ENCODE measurements at regions not wholly inside any gene's neighbourhood (a gene's known extent, or its start where the extent isn't known, plus 50 kb on each side); places are given as distances from the start of the nearest gene placed in this dataset.
"Not testable (repeated sequence)": the region's sequence is repeated elsewhere in the genome, so short reads cannot be mapped to it uniquely, and the experiment has no call there.

GRCh38 chr4:131603705-131604104 is 1545.4 kb upstream of the PCDH10 start:
- CTCF ChIA-PET, result no interaction called here
- no peaks in the 10 kb centered on the region for H3K4me1 Mint-ChIP-seq

GRCh38 chr4:131609039-131609438 is 1540.1 kb upstream of the PCDH10 start:
- Mint-ChIP-seq H3K4me1 (no peaks in the 10 kb centered on the region), H3K4me3 (no peak overlapping the region), H3K27me3 (no peaks in the 10 kb centered on the region), H3K27ac (no peak overlapping the region), H3K36me3 (no peaks in the 10 kb centered on the region), H3K9me3 (peaks cover 0 to 18% (median 6%) of the 10 kb centered on the region in 5 donors)
- no peak for DNase-seq
- Histone ChIP-seq H3K36me3 (ENCODE audit: insufficient read depth, low read length) (no peaks in the 10 kb centered on the region), H3K9me3 (ENCODE audit: low read length) (no peaks in the 10 kb centered on the region), H3K27ac (ENCODE audit: low read depth, low read length) (no peak overlapping the region), H3K4me3 (ENCODE audit: low read length) (no peak overlapping the region), H3K4me1 (ENCODE audit: insufficient read depth, low read length) (no peaks in the 10 kb centered on the region), H3K27me3 (ENCODE audit: insufficient read depth, low read length, poor library complexity, severe bottlenecking) (no peaks in the 10 kb centered on the region)
- ChIA-PET CTCF (no interaction called here), POLR2A (no interaction called here)

More at GRCh38 chr4:131603705-131604104, 1545.4 kb upstream of the PCDH10 start:
- Histone ChIP-seq H3K9me3 (ENCODE audit: low read length) (no peaks in the 10 kb centered on the region), H3K4me3 (ENCODE audit: low read length) (no peak overlapping the region), H3K36me3 (ENCODE audit: insufficient read depth, low read length) (no peaks in the 10 kb centered on the region), H3K27ac (ENCODE audit: low read depth, low read length) (no peak overlapping the region), H3K27me3 (ENCODE audit: insufficient read depth, low read length, poor library complexity, severe bottlenecking) (no peaks in the 10 kb centered on the region), H3K4me1 (ENCODE audit: insufficient read depth, low read length) (no peaks in the 10 kb centered on the region)
- POLR2A ChIA-PET, result no interaction called here
- no peak for DNase-seq
- H3K9me3 Mint-ChIP-seq, result peaks cover 2 to 14% (median 7%) of the 10 kb centered on the region in 5 donors
- no peak overlapping the region for H3K4me3 Mint-ChIP-seq
- no peaks in the 10 kb centered on the region for H3K27me3 Mint-ChIP-seq
- H3K36me3 Mint-ChIP-seq, result no peaks in the 10 kb centered on the region
- H3K27ac Mint-ChIP-seq, result no peak overlapping the region

GRCh38 chr4:131610517-131610916 is 1538.6 kb upstream of the PCDH10 start:
- H3K27me3 ChIP-seq (ENCODE audit: insufficient read depth, low read length, poor library complexity, severe bottlenecking); POLR2A ChIA-PET; H3K36me3 Mint-ChIP-seq; CTCF ChIA-PET; H3K4me1 ChIP-seq (ENCODE audit: insufficient read depth, low read length); H3K27ac Mint-ChIP-seq; DNase-seq; H3K4me1 Mint-ChIP-seq; H3K36me3 ChIP-seq (ENCODE audit: insufficient read depth, low read length); H3K27me3 Mint-ChIP-seq; H3K4me3 ChIP-seq (ENCODE audit: low read length); H3K4me3 Mint-ChIP-seq; H3K9me3 ChIP-seq (ENCODE audit: low read length); H3K27ac ChIP-seq (ENCODE audit: low read depth, low read length): not testable (repeated sequence)
- H3K9me3 Mint-ChIP-seq, result peaks cover 3 to 18% (median 4%) of the 10 kb centered on the region in 5 donors

- no peak overlapping the region for H3K27ac Mint-ChIP-seq
- DNase-seq, result no peak
- H3K36me3 ChIP-seq (ENCODE audit: insufficient read depth, low read length), result no peaks in the 10 kb centered on the region
- CTCF ChIA-PET, result no interaction called here
- H3K4me1 ChIP-seq (ENCODE audit: insufficient read depth, low read length), result no peaks in the 10 kb centered on the region
- no peak overlapping the region for H3K4me3 ChIP-seq (ENCODE audit: low read length)
- no peak overlapping the region for H3K27ac ChIP-seq (ENCODE audit: low read depth, low read length)
- H3K27me3 ChIP-seq (ENCODE audit: insufficient read depth, low read length, poor library complexity, severe bottlenecking), result no peaks in the 10 kb centered on the region
- H3K4me3 Mint-ChIP-seq, result no peak overlapping the region
- no peaks in the 10 kb centered on the region for H3K27me3 Mint-ChIP-seq
- peaks cover 0 to 17% (median 4%) of the 10 kb centered on the region in 5 donors for H3K9me3 Mint-ChIP-seq
- H3K36me3 Mint-ChIP-seq, result no peaks in the 10 kb centered on the region
- no peaks in the 10 kb centered on the region for H3K9me3 ChIP-seq (ENCODE audit: low read length)
- H3K4me1 Mint-ChIP-seq, result no peaks in the 10 kb centered on the region
- POLR2A ChIA-PET, result no interaction called here
Measured at GRCh38 chr4:131613086-131613823, 1535.8 kb upstream of the PCDH10 start.

GRCh38 chr4:131613824-131614216 is 1535.3 kb upstream of the PCDH10 start:
- Mint-ChIP-seq H3K36me3 (no peaks in the 10 kb centered on the region), H3K4me3 (no peak overlapping the region), H3K9me3 (peaks cover 0 to 17% (median 4%) of the 10 kb centered on the region in 5 donors), H3K4me1 (no peaks in the 10 kb centered on the region), H3K27ac (no peak overlapping the region), H3K27me3 (no peaks in the 10 kb centered on the region)
- no peaks in the 10 kb centered on the region for H3K4me1 ChIP-seq (ENCODE audit: insufficient read depth, low read length)
- no peak for DNase-seq
- H3K36me3 ChIP-seq (ENCODE audit: insufficient read depth, low read length), result no peaks in the 10 kb centered on the region
- CTCF ChIA-PET, result no interaction called here
- no peaks in the 10 kb centered on the region for H3K27me3 ChIP-seq (ENCODE audit: insufficient read depth, low read length, poor library complexity, severe bottlenecking)
- H3K4me3 ChIP-seq (ENCODE audit: low read length), result no peak overlapping the region
- no peak overlapping the region for H3K27ac ChIP-seq (ENCODE audit: low read depth, low read length)
- POLR2A ChIA-PET, result no interaction called here
- H3K9me3 ChIP-seq (ENCODE audit: low read length), result no peaks in the 10 kb centered on the region

- CTCF ChIA-PET, result no interaction called here
- no peaks in the 10 kb centered on the region for H3K36me3 Mint-ChIP-seq
- POLR2A ChIA-PET, result no interaction called here
Measured at GRCh38 chr4:131632877-131633276, 1516.2 kb upstream of the PCDH10 start.

GRCh38 chr4:131635191-131635590 is 1513.9 kb upstream of the PCDH10 start:
- no peaks in the 10 kb centered on the region for H3K4me1 Mint-ChIP-seq
- H3K27ac Mint-ChIP-seq, result no peak overlapping the region
- H3K4me3 ChIP-seq (ENCODE audit: low read length), result no peak overlapping the region
- ChIA-PET CTCF (no interaction called here), POLR2A (no interaction called here)
- H3K4me1 ChIP-seq (ENCODE audit: insufficient read depth, low read length), result no peaks in the 10 kb centered on the region
- no peaks in the 10 kb centered on the region for H3K27me3 ChIP-seq (ENCODE audit: insufficient read depth, low read length, poor library complexity, severe bottlenecking)
- H3K9me3 Mint-ChIP-seq, result peaks cover 5 to 33% (median 14%) of the 10 kb centered on the region in 5 donors
- no peaks in the 10 kb centered on the region for H3K9me3 ChIP-seq (ENCODE audit: low read length)
- H3K4me3 Mint-ChIP-seq, result no peak overlapping the region
- no peak for DNase-seq
- H3K36me3 ChIP-seq (ENCODE audit: insufficient read depth, low read length), result no peaks in the 10 kb centered on the region
- H3K36me3 Mint-ChIP-seq, result no peaks in the 10 kb centered on the region
- no peaks in the 10 kb centered on the region for H3K27me3 Mint-ChIP-seq
- H3K27ac ChIP-seq (ENCODE audit: low read depth, low read length), result no peak overlapping the region

More at GRCh38 chr4:131632877-131633276, 1516.2 kb upstream of the PCDH10 start:
- Histone ChIP-seq H3K27me3 (ENCODE audit: insufficient read depth, low read length, poor library complexity, severe bottlenecking) (no peaks in the 10 kb centered on the region), H3K4me3 (ENCODE audit: low read length) (no peak overlapping the region), H3K36me3 (ENCODE audit: insufficient read depth, low read length) (no peaks in the 10 kb centered on the region), H3K27ac (ENCODE audit: low read depth, low read length) (no peak overlapping the region), H3K4me1 (ENCODE audit: insufficient read depth, low read length) (no peaks in the 10 kb centered on the region), H3K9me3 (ENCODE audit: low read length) (no peaks in the 10 kb centered on the region)
- DNase-seq, result no peak
- Mint-ChIP-seq H3K9me3 (peaks cover 7 to 35% (median 13%) of the 10 kb centered on the region in 5 donors), H3K27me3 (no peaks in the 10 kb centered on the region), H3K4me1 (no peaks in the 10 kb centered on the region), H3K27ac (no peak overlapping the region), H3K4me3 (no peak overlapping the region)

GRCh38 chr4:131638781-131639180 is 1510.3 kb upstream of the PCDH10 start:
- H3K36me3 ChIP-seq (ENCODE audit: insufficient read depth, low read length), result no peaks in the 10 kb centered on the region
- H3K4me3 ChIP-seq (ENCODE audit: low read length), result no peak overlapping the region
- DNase-seq, result no peak
- ChIA-PET POLR2A (no interaction called here), CTCF (no interaction called here)
- no peaks in the 10 kb centered on the region for H3K4me1 ChIP-seq (ENCODE audit: insufficient read depth, low read length)
- no peaks in the 10 kb centered on the region for H3K9me3 ChIP-seq (ENCODE audit: low read length)
- no peaks in the 10 kb centered on the region for H3K4me1 Mint-ChIP-seq
- H3K27ac ChIP-seq (ENCODE audit: low read depth, low read length), result no peak overlapping the region
- H3K9me3 Mint-ChIP-seq, result peaks cover 11 to 34% (median 15%) of the 10 kb centered on the region in 5 donors
- no peaks in the 10 kb centered on the region for H3K27me3 ChIP-seq (ENCODE audit: insufficient read depth, low read length, poor library complexity, severe bottlenecking)
- H3K4me3 Mint-ChIP-seq, result no peak overlapping the region
- H3K27ac Mint-ChIP-seq, result no peak overlapping the region
- no peaks in the 10 kb centered on the region for H3K27me3 Mint-ChIP-seq
- H3K36me3 Mint-ChIP-seq, result no peaks in the 10 kb centered on the region

Data from CD8-positive, alpha-beta memory T cell (primary cell).